Dendritic cell treated with granulocyte-macrophage colony-stimulating factor and Interleukin-4, amounts not matched to agents 40 ng/mL and 50 ng/mL, for 4 days (primary cell): ENCODE measurements at regions not wholly inside any gene's neighbourhood (a gene's known extent, or its start where the extent isn't known, plus 50 kb on each side); places are given as distances from the start of the nearest gene placed in this dataset.
A peak's percentile ranks its signal among the peaks of the same experiment; 100 is the strongest.
"Not testable (repeated sequence)": the region's sequence is repeated elsewhere in the genome, so short reads cannot be mapped to it uniquely, and the experiment has no call there.

Experiments used
- H3K27ac Mint-ChIP-seq: one replicate; pipeline ENCODE4 v1.8.0; 2022; ENCODE audit warnings: mild to moderate bottlenecking, mixed read lengths
- H3K27me3 Mint-ChIP-seq: one replicate; pipeline ENCODE4 v1.8.0; 2022; ENCODE audit warnings: mild to moderate bottlenecking, mixed read lengths
- H3K36me3 Mint-ChIP-seq: one replicate; pipeline ENCODE4 v1.8.0; 2022; ENCODE audit warnings: low read depth, mixed read lengths
- H3K4me1 Mint-ChIP-seq: one replicate; pipeline ENCODE4 v1.8.0; 2022; ENCODE audit warnings: low read depth, mixed read lengths
- H3K4me3 Mint-ChIP-seq: one replicate; pipeline ENCODE4 v1.8.0; 2022; ENCODE audit warnings: mild to moderate bottlenecking, moderate library complexity, mixed read lengths
- H3K9me3 Mint-ChIP-seq: one replicate; pipeline ENCODE4 v1.8.0; 2022; ENCODE audit warnings: mixed read lengths
- intact Hi-C: fragments of 100-400 bp; cut with micrococcal nuclease; formaldehyde crosslinking; loops from one replicate; pipeline ENCODE4 v1.15.0; 2022

DNA sequence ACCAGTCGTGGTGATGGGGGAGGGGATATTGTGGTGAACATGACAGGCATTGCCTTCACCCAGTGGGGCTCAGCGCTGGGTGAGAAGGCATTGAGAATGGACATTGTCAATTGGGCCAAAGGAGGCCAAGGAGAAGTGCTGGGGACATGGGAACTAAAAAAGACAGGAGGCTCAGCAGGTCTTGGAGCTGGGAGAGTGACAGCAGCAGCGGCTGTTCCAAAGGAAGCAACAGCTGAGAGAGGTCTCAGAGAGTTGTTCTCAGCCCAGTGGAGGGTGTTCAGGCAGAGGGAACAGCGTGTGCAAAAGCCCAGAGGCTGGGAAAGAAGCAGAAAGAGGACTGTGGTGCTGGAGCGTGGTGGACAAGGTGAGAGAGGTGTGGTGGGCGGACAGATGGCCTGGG lies 56.6 kb upstream of the ASNS start:
- H3K9me3 Mint-ChIP-seq, H3K4me1 Mint-ChIP-seq, H3K36me3 Mint-ChIP-seq, H3K4me3 Mint-ChIP-seq, H3K27ac Mint-ChIP-seq: not testable (repeated sequence)
- H3K27me3 Mint-ChIP-seq, result peaks cover 23% of the 10 kb centered on the region
- intact Hi-C loops, result loop anchor here (5.0 kb wide), 1 partner anchor 827 kb away; no protein-coding TSS in a partner anchor

DNA sequence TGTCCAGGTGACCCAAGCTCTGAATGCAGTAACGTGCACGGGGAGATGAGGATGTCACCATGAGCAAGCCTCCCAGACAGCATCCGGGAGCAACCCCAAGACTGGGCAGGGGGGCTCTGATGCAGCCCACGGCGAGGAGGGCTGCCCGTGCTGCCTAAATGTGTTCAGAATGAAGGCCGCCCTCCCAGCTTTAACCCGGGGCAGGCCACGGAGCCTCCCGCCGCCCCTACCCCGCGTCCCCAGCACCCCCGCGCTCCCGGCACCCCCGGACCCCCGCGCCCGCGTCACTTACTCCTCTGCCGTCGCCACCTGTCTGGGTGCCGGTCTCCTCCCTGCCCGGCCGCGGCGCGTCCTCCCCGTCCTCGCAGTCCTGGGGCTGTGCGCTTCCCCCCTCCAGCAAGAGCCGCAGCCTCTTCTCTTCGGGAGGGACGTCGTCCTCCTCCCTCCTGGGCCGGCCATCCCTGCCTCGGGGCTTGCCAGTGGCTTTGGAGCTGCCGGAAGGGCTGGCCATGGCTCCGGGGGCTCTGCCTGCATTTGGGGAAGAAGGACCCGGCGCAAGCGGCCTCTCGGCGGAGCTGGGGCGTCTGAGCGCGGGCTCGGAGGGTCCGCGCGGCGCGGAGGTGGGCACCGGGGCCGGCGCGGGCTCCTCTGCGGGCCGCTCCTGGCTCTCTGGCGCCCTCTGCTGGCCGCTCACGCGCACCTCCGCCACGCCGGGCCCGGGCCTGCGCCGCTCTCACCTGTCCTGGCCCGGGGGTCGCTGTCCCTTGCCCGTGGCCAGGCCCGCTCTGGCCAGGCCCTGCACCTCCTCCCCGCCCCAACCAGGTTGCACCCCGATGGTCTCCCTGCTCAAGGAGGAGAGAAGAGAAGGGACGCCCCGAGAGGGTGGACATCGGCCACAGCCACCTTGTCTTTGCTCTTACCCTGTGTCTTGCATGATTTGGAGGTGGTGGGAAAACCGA lies 55.9 kb upstream of the ASNS start:
- not testable (repeated sequence) for H3K36me3 Mint-ChIP-seq, H3K9me3 Mint-ChIP-seq, H3K4me1 Mint-ChIP-seq, H3K27ac Mint-ChIP-seq
- H3K27me3 Mint-ChIP-seq, result peaks cover 23% of the 10 kb centered on the region
- intact Hi-C loops, result loop anchor here (5.0 kb wide), 1 partner anchor 826 kb away; no protein-coding TSS in a partner anchor
- H3K4me3 Mint-ChIP-seq, result peak overlapping the region; percentile 65
